ENCODE measurements at regions not wholly inside any gene's neighbourhood (a gene's known extent, or its start where the extent isn't known, plus 50 kb on each side); places are given as distances from the start of the nearest gene placed in this dataset.

DNA sequence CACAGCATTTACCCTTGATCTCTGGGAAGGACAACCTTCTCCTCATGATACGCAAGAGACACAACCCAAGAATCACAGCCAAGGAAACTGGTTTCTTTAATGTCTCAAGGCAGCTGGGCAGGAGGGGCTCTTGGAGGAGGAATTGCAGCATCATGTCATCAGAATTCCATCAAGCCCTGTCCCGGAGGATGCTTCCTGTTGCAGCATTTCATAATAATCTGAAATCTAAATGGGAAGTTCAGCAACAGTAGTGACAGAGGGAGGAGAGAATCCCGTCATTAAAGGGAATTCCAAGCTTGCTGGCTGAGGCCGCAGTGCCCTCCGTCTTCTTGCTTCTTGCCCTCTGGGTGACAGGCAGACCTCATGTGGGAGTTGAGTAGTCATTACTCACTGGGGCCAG, 192.7 kb downstream of the TENT4A start:
- TF ChIP-seq, protein P1, sequence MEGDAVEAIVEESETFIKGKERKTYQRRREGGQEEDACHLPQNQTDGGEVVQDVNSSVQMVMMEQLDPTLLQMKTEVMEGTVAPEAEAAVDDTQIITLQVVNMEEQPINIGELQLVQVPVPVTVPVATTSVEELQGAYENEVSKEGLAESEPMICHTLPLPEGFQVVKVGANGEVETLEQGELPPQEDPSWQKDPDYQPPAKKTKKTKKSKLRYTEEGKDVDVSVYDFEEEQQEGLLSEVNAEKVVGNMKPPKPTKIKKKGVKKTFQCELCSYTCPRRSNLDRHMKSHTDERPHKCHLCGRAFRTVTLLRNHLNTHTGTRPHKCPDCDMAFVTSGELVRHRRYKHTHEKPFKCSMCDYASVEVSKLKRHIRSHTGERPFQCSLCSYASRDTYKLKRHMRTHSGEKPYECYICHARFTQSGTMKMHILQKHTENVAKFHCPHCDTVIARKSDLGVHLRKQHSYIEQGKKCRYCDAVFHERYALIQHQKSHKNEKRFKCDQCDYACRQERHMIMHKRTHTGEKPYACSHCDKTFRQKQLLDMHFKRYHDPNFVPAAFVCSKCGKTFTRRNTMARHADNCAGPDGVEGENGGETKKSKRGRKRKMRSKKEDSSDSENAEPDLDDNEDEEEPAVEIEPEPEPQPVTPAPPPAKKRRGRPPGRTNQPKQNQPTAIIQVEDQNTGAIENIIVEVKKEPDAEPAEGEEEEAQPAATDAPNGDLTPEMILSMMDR (conservative IDR thresholded peaks at IDR 0.05; ENCODE audit: low read length), result no peak
- TF ChIP-seq EZH2phosphoT487 (IDR thresholded peaks at IDR 0.05; ENCODE audit: borderline replicate concordance, low read depth, low read length), result no peak
